AG08396 (cell line): ENCODE measurements at regions not wholly inside any gene's neighbourhood (a gene's known extent, or its start where the extent isn't known, plus 50 kb on each side); places are given as distances from the start of the nearest gene placed in this dataset.

ENCODE experiments used
- DNase-seq: peaks from one replicate; pipeline ENCODE4 v3.0.0; 2012; ENCODE audit warnings: low spot score, mixed read lengths

DNA sequence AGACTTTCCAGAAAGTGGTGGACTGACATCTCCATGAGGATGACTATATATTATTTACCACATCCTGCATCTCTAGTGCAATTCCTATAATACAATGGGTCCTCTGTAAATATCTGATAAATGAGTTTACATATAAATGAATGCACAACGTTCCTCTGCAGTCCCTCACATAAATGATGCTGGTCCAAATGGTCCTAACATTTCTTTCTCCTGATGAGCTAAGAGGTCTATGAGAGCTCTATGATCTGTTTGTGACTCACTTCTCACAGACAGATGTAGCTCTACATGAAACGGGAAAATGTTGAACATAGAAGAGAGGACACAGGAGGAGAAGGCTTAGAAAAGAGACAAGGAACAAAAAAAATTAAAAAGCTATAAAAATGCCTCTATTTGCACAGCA is 201.2 kb upstream of the PIK3C3 start:
- no peak for DNase-seq

DNA sequence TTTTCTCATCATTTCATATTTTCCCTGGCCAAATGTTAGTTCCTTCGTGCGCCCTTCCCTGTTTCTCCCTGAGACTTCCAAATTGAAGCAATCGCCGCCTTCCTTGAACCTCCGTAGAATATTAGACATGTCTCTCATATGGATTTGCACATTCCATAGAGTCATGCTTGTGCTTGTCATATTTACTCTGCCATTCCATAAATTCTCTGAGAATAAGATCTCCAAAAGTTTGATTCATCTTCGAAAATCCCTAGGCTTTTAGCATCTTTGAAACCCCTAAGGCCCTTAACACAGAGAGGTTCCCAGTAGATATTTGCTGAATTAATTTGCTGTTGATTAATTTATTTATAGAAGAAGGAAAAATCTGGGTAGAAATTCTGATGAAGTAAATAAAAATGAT is 202.2 kb upstream of the PIK3C3 start:
- DNase-seq = no peak

DNA sequence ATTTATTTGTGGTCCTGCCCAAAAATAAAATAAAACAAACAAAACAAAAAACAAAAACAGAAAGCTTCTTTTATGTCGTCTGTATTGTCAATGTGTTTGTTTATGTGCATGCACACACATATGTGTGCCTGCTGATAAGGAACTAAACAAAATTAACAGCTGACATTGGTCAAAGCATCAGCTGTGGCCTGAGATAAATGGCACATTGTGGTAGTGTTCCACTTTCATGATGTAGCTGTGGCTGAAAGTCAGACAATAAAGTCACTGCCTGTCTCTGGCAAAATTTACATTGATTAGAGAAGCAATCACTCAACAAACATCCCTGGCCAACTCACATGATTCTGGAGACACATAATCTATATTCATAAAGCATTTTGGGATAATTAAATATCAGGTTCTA is 203.4 kb upstream of the PIK3C3 start:
- no peak for DNase-seq

DNA sequence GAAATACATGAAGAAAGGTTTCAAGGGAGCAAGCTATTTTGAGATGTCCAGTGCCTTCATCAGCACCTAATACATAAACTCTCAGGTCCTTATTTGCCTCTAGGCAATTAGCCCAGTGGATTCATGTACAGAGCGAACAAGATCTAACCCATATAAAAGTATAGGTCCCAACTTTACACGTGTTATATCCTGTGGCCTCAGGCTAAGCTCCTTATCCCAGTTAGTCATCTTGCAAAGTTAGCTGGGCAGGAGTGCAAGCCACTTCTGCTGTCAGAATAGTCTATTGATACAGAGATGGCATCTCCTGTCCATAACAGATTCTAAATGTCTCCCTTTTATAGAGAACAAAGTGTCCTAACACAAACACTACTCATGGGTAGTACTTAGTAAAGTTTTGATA is 203.9 kb upstream of the PIK3C3 start:
- DNase-seq = no peak

GRCh38 chr18:41747723-41748242 is 207.3 kb upstream of the PIK3C3 start:
- DNase-seq = no peak

DNA sequence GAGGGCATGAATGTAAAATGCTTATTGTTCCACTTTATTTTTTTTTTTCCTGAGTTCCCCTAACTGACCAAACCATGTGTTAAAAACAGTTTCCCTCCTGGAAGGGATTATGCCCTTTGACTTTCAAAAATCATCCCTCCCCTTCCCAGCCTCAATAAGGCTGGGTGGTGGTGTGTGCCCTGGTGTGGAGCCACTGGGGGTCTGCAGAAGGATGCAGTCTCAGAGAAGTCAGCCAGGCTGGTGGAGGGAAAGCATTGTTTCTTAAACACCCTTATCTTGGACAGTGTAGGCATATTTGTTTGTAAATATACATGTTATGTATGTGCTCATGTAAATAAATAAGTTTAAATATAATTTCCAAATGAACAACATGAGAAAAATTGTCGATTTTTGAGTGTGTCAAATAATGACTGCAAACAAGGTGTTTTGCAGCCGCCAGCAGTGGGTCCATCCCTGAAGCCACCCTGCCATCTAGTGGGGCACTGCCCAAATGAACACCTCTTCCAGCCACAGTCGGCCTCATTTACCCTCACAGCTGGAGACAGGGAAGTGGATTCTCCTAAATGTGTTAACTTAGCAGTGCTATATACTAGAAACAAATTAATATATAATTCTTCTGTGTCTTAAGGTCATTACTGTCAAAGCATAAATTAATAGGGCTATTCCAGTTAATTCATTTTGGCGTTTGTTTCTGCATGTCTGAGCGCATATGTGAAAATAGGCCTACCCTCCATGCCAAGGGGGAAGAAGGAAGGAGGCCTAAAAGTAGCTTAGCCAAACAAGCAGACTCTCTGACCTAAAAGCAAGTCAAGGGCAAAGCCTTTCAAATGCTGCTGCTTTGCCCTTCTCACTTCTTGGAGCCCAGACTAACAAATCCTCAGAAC is 209.6 kb upstream of the PIK3C3 start:
- DNase-seq = peak; percentile 5

DNA sequence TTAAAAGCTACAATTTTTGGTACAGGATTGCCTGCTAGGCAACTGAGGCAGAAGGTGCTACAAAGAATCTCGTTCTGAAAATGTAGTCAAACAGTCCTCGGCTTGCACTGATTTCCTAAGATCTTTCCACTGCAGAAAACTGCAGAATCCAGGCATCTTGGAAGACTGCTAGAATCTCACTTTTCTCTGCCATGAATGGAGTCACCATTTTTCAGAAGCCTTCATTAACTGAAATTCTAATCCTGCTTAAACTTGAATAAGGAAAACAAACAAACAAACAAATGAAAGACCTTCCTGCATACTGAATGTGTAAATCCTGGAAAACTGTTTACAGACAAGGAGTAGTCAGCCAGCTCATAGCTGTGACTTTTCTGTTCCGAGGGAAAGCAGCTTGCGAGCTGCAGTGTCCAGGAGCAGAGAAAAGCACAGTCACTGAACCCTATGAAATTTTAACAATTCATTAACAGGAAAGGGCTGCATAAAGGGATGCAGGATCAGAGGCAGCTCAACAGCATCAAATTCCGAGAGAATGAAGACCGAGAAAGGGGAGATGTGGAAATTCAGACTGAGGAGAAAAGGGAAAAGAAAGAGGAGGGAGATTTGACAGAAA is 210.5 kb upstream of the PIK3C3 start:
- DNase-seq = no peak

DNA sequence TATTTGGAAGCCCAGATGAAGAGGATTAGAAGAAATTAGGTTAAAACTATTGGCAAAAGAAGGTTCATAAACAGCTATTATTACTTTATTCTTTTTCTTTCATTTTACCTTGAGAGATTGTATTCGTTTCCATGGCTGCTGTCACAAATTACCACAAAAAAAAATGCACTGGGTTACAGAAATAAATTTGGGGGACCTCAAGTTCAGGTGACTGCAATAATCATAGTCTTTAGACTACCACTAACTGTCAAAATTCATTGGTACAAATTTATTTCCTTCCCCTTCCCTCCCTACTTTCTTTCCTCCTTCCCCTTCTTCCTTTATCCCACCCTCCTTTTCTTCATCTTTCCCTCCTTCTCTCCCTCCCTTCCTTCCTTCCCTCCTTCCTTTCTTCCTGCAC is 217.8 kb upstream of the PIK3C3 start:
- DNase-seq = no peak

DNA sequence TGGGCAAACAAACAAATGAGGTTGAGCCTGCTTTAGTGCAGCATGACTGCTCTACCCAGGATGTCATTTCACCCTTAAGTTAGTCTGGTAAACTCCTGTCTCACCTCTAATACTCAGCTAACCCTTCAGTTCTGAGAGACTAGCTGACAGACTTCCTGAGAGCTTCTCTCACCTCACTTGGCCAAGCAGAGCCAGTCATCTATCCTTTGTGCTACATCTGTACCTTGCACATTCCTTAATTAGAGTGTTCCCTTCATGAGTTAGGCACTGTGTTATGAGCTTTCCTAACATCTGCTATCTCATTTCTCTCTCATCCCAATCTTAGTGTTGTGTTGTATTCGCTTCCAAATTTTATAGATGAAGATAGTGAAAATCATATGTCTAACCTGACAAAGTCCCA is 220.1 kb upstream of the PIK3C3 start:
- DNase-seq = no peak

DNA sequence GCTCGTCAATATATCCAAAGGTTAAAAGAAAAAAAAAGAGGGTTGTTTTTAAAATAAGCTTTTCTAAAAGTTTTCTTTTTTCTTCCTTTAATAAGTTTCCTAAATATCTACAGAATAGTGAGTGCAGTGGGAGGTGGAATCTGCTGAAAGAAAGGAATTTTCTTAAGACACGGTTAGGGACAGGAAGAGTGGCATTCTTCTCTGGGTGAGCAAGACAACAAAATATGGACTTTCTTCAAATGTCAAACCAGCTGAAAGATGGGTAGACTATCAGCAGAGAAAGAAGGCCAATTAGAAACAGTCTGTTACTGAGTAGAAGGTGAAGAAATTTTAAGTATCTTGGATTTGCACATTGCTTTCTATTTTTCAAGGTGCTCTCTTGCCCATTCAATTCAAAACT is 222.7 kb upstream of the PIK3C3 start:
- DNase-seq = no peak

DNA sequence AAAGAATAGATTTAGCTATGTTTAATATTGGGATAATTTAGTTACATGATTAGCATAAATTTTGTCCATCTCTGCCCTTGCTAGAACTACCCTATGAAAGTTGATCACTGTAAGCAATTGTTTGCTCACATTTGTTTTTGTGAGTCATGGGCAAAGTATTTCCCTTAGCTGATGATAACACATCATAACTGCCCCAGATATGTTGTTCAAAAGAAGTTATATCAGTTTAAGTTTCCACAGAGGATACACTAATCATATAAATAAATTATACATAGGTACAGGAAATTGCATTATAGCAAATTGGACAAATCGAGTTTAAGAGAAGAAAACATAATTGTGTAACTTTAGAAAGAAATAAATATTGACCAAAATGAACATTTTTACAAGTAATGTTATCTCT is 223.2 kb upstream of the PIK3C3 start:
- DNase-seq = no peak

- DNase-seq = no peak
Measured at GRCh38 chr18:41724195-41724594, 230.8 kb upstream of the PIK3C3 start.

GRCh38 chr18:41721103-41721790 is 233.8 kb upstream of the PIK3C3 start:
- DNase-seq = no peak

DNA sequence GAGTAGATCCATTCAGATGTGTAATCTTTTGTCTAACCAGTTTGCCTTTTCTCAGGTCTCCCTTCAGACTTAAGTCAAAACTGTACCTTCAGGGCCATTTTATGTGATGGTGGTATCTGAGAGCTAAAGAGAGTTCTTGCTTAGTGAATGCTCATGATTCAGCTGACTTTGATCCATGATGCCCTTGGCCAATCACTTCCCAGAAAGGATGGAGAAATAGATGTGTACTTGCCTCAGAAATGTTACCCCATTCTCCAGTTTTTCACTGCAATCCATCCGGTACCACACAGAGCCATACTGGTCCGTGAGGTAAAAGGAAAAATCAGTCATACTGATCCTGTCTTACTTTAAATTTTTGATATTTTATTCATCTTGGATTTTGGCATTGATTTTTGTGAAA is 234.8 kb upstream of the PIK3C3 start:
- no peak for DNase-seq

DNA sequence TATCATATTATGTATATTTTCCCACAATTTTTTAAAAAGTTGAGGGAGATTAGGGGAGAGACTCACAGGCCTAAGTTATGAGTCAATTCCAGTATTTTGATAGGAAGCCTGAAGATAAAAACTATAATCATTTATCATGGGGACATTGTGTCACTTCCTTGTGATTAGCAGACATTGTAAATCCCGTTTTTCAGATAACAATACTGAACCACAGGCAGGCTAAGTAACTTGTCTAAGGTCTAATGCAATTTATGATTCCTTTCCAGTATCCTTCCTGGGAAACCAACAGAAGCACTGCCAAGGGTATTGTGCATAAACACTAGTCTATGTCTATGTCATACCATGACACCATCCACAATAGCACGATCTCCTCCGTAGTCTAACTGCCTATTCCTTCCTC is 235.2 kb upstream of the PIK3C3 start:
- no peak for DNase-seq

DNA sequence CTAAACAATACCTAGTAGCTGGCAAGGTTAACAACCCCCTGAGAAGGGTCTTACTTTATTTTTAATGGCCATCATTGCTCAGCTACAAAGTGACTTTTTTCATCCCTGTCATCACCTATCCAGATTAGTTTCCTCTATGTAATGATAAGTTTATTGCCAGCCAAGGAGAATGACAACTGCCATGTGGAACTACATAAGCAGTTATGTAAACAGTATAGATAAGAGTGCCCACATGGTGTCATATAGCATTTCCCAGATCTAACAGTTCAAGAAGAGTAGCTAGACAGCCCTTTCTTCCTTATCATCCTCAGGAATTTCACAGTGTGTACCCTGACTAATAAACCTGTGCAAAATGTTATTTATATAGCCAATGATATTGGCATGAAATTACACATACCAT is 240.2 kb upstream of the PIK3C3 start:
- no peak for DNase-seq

DNA sequence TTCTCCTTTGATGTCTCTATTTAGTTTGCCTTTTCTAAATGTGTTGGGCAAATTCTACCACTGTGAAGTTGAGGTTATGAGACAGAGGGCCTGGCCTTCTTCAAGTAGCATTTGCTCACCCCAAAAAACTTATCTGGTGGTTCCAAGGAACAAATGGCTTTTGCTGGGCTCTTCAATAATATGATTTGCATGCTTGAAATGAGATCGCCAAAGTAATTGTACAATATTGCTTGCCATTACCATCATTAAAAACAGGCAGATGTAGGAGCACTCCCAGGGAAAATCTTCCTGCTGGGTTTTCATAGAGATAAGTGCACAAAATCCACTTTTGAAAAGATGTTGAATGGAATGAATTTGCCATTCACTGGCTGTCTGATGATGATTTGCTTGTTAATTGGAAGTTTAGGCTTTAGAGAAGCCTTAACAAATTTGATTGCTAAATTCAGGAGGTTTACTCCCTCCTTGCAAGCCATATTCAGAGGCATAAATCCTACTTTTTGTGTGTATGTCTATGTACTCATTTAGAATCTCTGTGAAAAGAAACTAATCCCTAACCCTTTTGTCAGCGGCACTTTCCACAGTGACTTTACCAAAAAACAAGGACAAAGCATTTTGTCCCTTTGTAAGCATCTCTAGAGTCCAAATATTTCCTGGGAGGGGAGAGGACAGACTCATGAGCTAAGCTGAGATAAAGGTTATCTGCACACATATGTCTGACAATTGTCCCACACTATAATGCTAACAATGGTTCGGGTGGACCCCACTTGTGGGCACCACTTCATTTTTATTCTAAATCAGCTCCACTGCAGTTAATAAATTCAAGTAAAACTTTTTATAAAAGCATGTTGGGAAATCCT is 240.8 kb upstream of the PIK3C3 start:
- no peak for DNase-seq

DNA sequence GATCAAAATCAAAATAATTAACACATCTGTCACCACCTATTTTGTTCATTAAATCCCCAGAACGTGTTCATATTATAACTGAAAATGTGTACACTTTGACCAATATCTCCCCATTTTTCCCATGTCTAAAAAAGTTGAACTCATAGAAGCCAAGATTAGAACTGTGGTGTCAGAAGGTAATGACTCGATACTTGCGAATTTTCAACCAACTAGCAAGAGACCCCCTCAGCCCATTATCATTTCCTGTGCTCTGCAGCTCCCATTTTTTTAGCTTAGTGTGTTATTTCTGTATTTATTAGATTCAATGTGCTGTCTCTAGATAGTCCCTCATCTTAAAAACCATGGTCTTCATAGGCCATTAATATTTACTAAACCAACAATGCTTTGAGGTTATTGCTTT is 248.7 kb upstream of the PIK3C3 start:
- no peak for DNase-seq

- no peak for DNase-seq
Measured at GRCh38 chr18:41703744-41704530, 251.1 kb upstream of the PIK3C3 start.

DNA sequence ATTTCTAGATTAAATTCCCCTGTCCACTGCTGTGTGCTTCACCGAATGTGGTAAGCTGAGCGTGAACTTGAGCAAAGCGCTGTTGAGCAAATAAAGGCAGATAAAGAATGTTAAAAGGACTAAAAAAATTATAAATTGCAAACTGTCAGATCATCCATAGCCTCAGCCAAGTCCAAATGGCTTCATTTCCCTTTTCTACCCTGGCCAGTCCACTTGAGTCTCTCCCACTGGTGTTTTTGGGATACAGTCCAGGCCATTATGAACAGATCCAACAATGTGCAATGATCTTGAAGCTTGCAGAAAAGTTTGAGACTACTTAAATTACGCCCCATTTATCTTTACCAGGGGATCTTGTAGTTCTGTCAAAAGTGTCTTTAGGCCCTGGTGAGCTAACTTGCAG is 254.6 kb upstream of the PIK3C3 start:
- DNase-seq = no peak

DNA sequence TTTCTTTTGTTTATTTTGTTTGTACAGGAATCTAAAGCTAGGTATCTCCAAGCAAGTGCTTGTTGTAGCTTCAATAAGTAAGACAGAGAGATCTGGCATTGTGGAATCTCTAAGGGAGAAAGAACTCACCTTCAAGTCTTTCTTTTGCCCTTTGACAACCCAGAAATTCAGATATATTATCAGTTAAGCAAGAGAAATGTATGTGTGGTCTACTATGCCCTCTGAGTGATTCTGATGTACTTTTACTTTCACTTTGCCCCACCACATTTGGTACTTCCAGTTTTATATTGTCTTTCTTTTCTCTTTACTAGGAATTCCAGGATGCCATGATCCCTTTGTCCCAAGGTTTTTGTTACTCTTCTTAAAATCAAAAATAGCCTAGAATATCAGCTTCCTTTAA is 259.6 kb upstream of the PIK3C3 start:
- DNase-seq = no peak
